Aorta (tissue), 5 donors: ENCODE measurements at regions not wholly inside any gene's neighbourhood (a gene's known extent, or its start where the extent isn't known, plus 50 kb on each side); places are given as distances from the start of the nearest gene placed in this dataset.

Experiments
- ATAC-seq: fragments of 200-7000 bp; cut with Tn5 transposase; one replicate; pipeline ENCODE4 v1.9.1; 2022; ENCODE audit warnings: moderate library complexity; ENCODE audit not compliant: low FRiP score
- DNase-seq, 2 donors: peaks; one replicate each; pipeline ENCODE4 v3.0.0-alpha.2; 2020
- H3K27ac ChIP-seq, 2 donors: one replicate each; pipeline ENCODE4 v1.5.1; 2013; ENCODE audit warnings: low read length in 2 of 2, mild to moderate bottlenecking in 2 of 2, moderate library complexity in 2 of 2, control low read depth in 1 of 2, inconsistent platforms in 1 of 2, low read depth in 1 of 2
- H3K27me3 ChIP-seq, 2 donors: one replicate each; pipeline ENCODE4 v1.6.1; 2013; ENCODE audit warnings: control low read depth in 1 of 2, low read length in 1 of 2, mild to moderate bottlenecking in 1 of 2, moderate library complexity in 1 of 2; ENCODE audit not compliant: insufficient read depth in 2 of 2, control insufficient read depth in 1 of 2
- H3K36me3 ChIP-seq, 2 donors: one replicate each; pipeline ENCODE4 v1.6.1; 2013; ENCODE audit warnings: control low read depth in 1 of 2, low read length in 1 of 2, mild to moderate bottlenecking in 1 of 2; ENCODE audit not compliant: insufficient read depth in 2 of 2, control insufficient read depth in 1 of 2
- H3K4me1 ChIP-seq, 2 donors: one replicate each; pipeline ENCODE4 v1.6.1; 2013; ENCODE audit warnings: low read length in 2 of 2, control low read depth in 1 of 2, mild to moderate bottlenecking in 1 of 2, moderate library complexity in 1 of 2; ENCODE audit not compliant: insufficient read depth in 2 of 2, control insufficient read depth in 1 of 2
- H3K4me3 ChIP-seq, 2 donors: one replicate each; pipeline ENCODE4 v1.5.1; 2013; ENCODE audit warnings: low read length in 2 of 2, control low read depth in 1 of 2, mild to moderate bottlenecking in 1 of 2
- H3K9me3 ChIP-seq: one replicate; pipeline ENCODE4 v1.6.1; 2013; ENCODE audit warnings: mild to moderate bottlenecking, low read length; ENCODE audit not compliant: control insufficient read depth
- WGBS, 2 donors: extraction: QIAGEN DNeasy Blood & Tissue Kit; methylation state at CpG; one replicate each; pipeline ENCODE4 v1.1.7; 2013; 5-methylcytosine and 5-hydroxymethylcytosine counted together
- intact Hi-C, 2 donors: fragments of 100-400 bp; cut with DNase I; formaldehyde crosslinking; loops; one replicate each; pipeline versions ENCODE4 v1.14.2 to v1.15.0; 2022
- donor health status: healthy with polysubstance abuse.
- donor health status: Bipolar disorder and iron deficiency.
- donor health status: DM: no; HTN: no; CAD: no.
- donor health status: DM: no; HTN: no; CAD: no.
- donor health status: DM: yes; HTN: yes; CAD: no.

- WGBS, 2 donors: 78 to 79% methylated on average over 12 of the region's 12 CpGs
- intact Hi-C loops: no loop called here
- no peak for ATAC-seq
These were observed 687.2 kb downstream of the TBC1D22A start for GRCh38 chr22:47449508-47450270.

DNA sequence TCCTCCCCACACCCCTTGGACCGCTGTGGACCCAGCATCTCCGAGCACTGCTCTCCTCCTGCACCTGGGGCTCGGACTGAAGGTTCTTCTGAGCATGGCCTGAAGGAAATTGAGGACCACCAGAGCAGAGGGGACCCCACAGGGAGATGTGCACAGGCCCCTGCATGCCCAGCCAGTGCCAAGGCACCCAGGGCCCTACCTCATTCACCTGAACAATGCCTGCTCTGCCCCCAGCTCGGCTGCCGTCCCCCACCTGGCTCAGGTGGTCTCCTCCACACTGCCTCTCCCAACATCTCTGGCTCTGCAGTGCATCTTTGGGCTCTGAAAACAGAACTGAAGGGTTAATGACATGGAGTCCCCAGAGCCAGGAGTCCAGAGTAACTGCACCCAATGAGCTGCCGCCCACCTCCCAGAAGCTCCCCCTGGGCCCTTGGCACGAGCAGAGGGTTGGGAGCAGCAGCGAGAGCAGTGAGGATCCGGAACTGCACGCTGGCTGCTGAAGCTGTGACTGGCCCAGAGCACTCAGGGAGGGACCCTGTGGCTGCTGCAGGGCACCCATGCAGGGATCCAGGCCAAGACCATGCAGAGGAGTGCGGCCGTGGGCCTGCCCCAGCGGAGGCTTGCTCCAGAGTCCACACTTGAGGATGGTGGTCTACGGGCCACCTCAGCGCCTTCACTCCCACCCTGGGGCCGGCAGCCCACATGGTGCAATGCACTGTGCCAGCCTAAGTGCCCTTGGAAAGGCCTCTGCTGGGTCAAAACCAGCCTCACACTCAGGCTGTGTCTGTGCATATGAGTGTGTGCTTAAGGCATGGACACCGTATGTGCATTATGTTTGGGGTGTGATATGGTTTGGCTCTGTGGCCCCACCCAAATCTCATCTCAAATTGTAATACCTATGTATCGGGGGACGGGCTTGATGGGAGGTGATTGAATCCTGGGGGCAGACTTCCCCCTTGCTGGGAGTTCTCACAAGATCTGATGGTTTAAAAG lies 686.1 kb downstream of the TBC1D22A start:
- WGBS, 2 donors: 82 to 84% methylated on average over 19 of the region's 19 CpGs
- no peak overlapping the region for H3K4me3 ChIP-seq
- H3K27me3 ChIP-seq: no peaks in the 10 kb centered on the region
- H3K9me3 ChIP-seq: no peaks in the 10 kb centered on the region
- DNase-seq (no peak), ATAC-seq (no peak)
- no peaks in the 10 kb centered on the region for H3K36me3 ChIP-seq
- intact Hi-C loops: no loop called here
- no peaks in the 10 kb centered on the region for H3K4me1 ChIP-seq
- no peak overlapping the region for H3K27ac ChIP-seq

More at GRCh38 chr22:47449508-47450270, 687.2 kb downstream of the TBC1D22A start:
- Histone ChIP-seq H3K27me3 (no peaks in the 10 kb centered on the region), H3K4me1 (no peaks in the 10 kb centered on the region), H3K27ac (no peak overlapping the region), H3K4me3 (no peak overlapping the region), H3K9me3 (no peaks in the 10 kb centered on the region), H3K36me3 (no peaks in the 10 kb centered on the region)
- DNase-seq: no peak

- ATAC-seq (no peak), DNase-seq (peak in 1 of 2 donors; percentile 51)
- Histone ChIP-seq H3K4me1 (no peaks in the 10 kb centered on the region), H3K36me3 (no peaks in the 10 kb centered on the region), H3K27ac (no peak overlapping the region), H3K27me3 (no peaks in the 10 kb centered on the region), H3K9me3 (no peaks in the 10 kb centered on the region), H3K4me3 (no peak overlapping the region)
- intact Hi-C loops: no loop called here
- 87 to 91% methylated on average over 28 of the region's 28 CpGs for WGBS, 2 donors
These were observed 684.7 kb downstream of the TBC1D22A start for GRCh38 chr22:47446821-47447810.

GRCh38 chr22:47446331-47446730 lies 683.9 kb downstream of the TBC1D22A start:
- Histone ChIP-seq H3K27me3 (no peaks in the 10 kb centered on the region), H3K36me3 (no peaks in the 10 kb centered on the region), H3K4me1 (no peaks in the 10 kb centered on the region), H3K9me3 (no peaks in the 10 kb centered on the region), H3K27ac (no peak overlapping the region), H3K4me3 (no peak overlapping the region)
- 77 to 88% methylated on average over 8 of the region's 8 CpGs for WGBS, 2 donors
- intact Hi-C loops: no loop called here
- no peak for ATAC-seq
- DNase-seq: peak in 1 of 2 donors; percentile 49

- 69 to 76% methylated on average over 10 of the region's 10 CpGs for WGBS, 2 donors
- no peaks in the 10 kb centered on the region for H3K27me3 ChIP-seq
- H3K4me3 ChIP-seq: no peak overlapping the region
- no peaks in the 10 kb centered on the region for H3K4me1 ChIP-seq
- H3K27ac ChIP-seq: no peak overlapping the region
- H3K36me3 ChIP-seq: no peaks in the 10 kb centered on the region
- no peak for ATAC-seq
- no peaks in the 10 kb centered on the region for H3K9me3 ChIP-seq
- DNase-seq: peak in 1 of 2 donors; percentile 25
- intact Hi-C loops: no loop called here
These were observed 683.4 kb downstream of the TBC1D22A start for GRCh38 chr22:47445716-47446290.

DNA sequence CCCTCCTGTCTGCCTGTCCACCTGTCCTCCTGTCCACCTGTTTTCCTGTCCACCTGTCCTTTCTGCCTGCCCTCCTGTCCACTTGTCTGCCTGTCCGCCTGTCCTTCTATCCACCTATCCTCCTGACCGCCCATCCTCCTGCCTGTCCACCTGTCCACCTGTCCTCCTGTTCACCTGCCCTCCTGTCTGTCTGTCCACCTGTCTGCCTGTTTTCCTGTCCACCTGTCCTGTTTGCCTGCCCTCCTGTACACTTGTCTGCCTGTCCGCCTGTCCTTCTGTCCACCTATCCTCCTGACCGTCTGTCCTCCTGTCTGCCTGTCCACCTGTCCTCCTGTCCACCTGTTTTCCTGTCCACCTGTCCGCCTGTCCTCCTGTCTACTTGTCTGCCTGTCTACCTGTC lies 682.8 kb downstream of the TBC1D22A start:
- ATAC-seq (no peak), DNase-seq (peak in 1 of 2 donors; percentile 34)
- 87% methylated on average over 5 of the region's 5 CpGs for WGBS, 2 donors
- H3K36me3 ChIP-seq: no peaks in the 10 kb centered on the region
- H3K4me1 ChIP-seq: no peaks in the 10 kb centered on the region
- intact Hi-C loops: no loop called here
- H3K27me3 ChIP-seq: no peaks in the 10 kb centered on the region
- H3K27ac ChIP-seq: no peak overlapping the region
- no peak overlapping the region for H3K4me3 ChIP-seq
- H3K9me3 ChIP-seq: no peaks in the 10 kb centered on the region

- WGBS, 2 donors: 66 to 82% methylated on average over 6 of the region's 6 CpGs
- no peaks in the 10 kb centered on the region for H3K4me1 ChIP-seq
These were observed 682.3 kb downstream of the TBC1D22A start for GRCh38 chr22:47444746-47445065.

More at GRCh38 chr22:47444746-47445065, 682.3 kb downstream of the TBC1D22A start:
- intact Hi-C loops: no loop called here
- no peaks in the 10 kb centered on the region for H3K9me3 ChIP-seq
- no peaks in the 10 kb centered on the region for H3K36me3 ChIP-seq
- no peak overlapping the region for H3K4me3 ChIP-seq
- ATAC-seq (no peak), DNase-seq (peak in 1 of 2 donors; percentile 55)
- H3K27me3 ChIP-seq: no peaks in the 10 kb centered on the region
- no peak overlapping the region for H3K27ac ChIP-seq
